WTC11 (cell line): ENCODE measurements at regions not wholly inside any gene's neighbourhood (a gene's known extent, or its start where the extent isn't known, plus 50 kb on each side); places are given as distances from the start of the nearest gene placed in this dataset.

Source experiments
- ATAC-seq: fragments of 200-7000 bp; cut with Tn5 transposase; 2 replicates; pipeline ENCODE4 v1.10.0; 2021; ENCODE audit warnings: mild to moderate bottlenecking, moderate library complexity
- CTCF ChIA-PET: fragments of 300-600 bp; sonication (Branson Sonifier 250); formaldehyde crosslinking; loops from one replicate; lab custom pipeline; 2021; ENCODE audit warnings: antibody characterized with exemption; lab: Charles Lee
- POLR2A ChIA-PET: fragments of 350-600 bp; sonication (Branson Sonifier 250); formaldehyde crosslinking; loops from one replicate; lab custom pipeline; 2021; ENCODE audit warnings: antibody characterized with exemption; lab: Charles Lee
- DNase-seq: peaks from one replicate; pipeline ENCODE4 v3.0.0; 2021; ENCODE audit warnings: low spot score
- H3K27ac Mint-ChIP-seq: 2 replicates; pipeline ENCODE4 v1.8.0; 2021; ENCODE audit warnings: mixed read lengths
- H3K27me3 Mint-ChIP-seq: 2 replicates; pipeline ENCODE4 v1.8.0; 2021; ENCODE audit warnings: low read depth, mild to moderate bottlenecking, moderate library complexity, mixed read lengths
- H3K36me3 Mint-ChIP-seq: 2 replicates; pipeline ENCODE4 v1.8.0; 2021; ENCODE audit warnings: mixed read lengths
- H3K4me1 Mint-ChIP-seq: 2 replicates; pipeline ENCODE4 v1.8.0; 2022; ENCODE audit warnings: mixed read lengths
- H3K4me3 Mint-ChIP-seq: 2 replicates; pipeline ENCODE4 v1.8.0; 2021; ENCODE audit warnings: mild to moderate bottlenecking, moderate library complexity, mixed read lengths
- H3K9me3 Mint-ChIP-seq: 2 replicates; pipeline ENCODE4 v1.8.0; 2021; ENCODE audit warnings: mixed read lengths
- AR ChIP-seq: fragments of 250-450 bp; sonication (Bioruptor Pico); IDR thresholded peaks from 2 replicates; pipeline ENCODE4 v1.9.0; 2021; ENCODE audit warnings: mild to moderate bottlenecking
- ATF1 ChIP-seq: sonication (generic); formaldehyde crosslinking; IDR thresholded peaks from 2 replicates; pipeline ENCODE4 v1.8.1; 2023; ENCODE audit warnings: mild to moderate bottlenecking, moderate library complexity, missing genetic modification reagents
- ATF2 ChIP-seq: sonication (generic); formaldehyde crosslinking; IDR thresholded peaks from 2 replicates; pipeline ENCODE4 v1.8.1; 2022; ENCODE audit warnings: low read depth, missing genetic modification reagents, borderline replicate concordance
- ELF4 ChIP-seq: sonication (generic); formaldehyde crosslinking; IDR thresholded peaks from 2 replicates; pipeline ENCODE4 v1.8.1; 2022; ENCODE audit warnings: low read depth, mild to moderate bottlenecking, moderate library complexity, missing genetic modification reagents
- FOXJ3 ChIP-seq: sonication (generic); formaldehyde crosslinking; IDR thresholded peaks from 2 replicates; pipeline ENCODE4 v1.9.0; 2021; ENCODE audit warnings: missing genetic modification reagents, mild to moderate bottlenecking, borderline replicate concordance
- GRHL2 ChIP-seq: fragments of 250-450 bp; sonication (Bioruptor Pico); IDR thresholded peaks from 2 replicates; pipeline ENCODE4 v1.8.0; 2022; ENCODE audit warnings: mild to moderate bottlenecking, moderate library complexity; ENCODE audit not compliant: insufficient replicate concordance, severe bottlenecking
- JAZF1 ChIP-seq: fragments of 250-450 bp; sonication (Bioruptor Pico); IDR thresholded peaks from 2 replicates; pipeline ENCODE4 v1.9.0; 2021; ENCODE audit warnings: moderate library complexity, mild to moderate bottlenecking, inconsistent platforms
- JUN ChIP-seq: sonication (generic); formaldehyde crosslinking; IDR thresholded peaks from 2 replicates; pipeline ENCODE4 v1.8.0; 2023; ENCODE audit warnings: mild to moderate bottlenecking, missing genetic modification reagents
- NFE2L1 ChIP-seq: sonication (generic); formaldehyde crosslinking; IDR thresholded peaks from 2 replicates; pipeline ENCODE4 v1.8.1; 2023; ENCODE audit warnings: missing genetic modification reagents
- OVOL2 ChIP-seq: fragments of 250-450 bp; sonication (Bioruptor Pico); IDR thresholded peaks from 2 replicates; pipeline ENCODE4 v1.9.0; 2021; ENCODE audit warnings: mild to moderate bottlenecking, borderline replicate concordance
- PRDM15 ChIP-seq: sonication (generic); formaldehyde crosslinking; IDR thresholded peaks from 2 replicates; pipeline ENCODE4 v1.8.0; 2022; ENCODE audit warnings: missing genetic modification reagents
- SP1 ChIP-seq: sonication (generic); formaldehyde crosslinking; conservative IDR thresholded peaks from 2 replicates; pipeline ENCODE4 v1.8.1; 2022; ENCODE audit warnings: missing genetic modification reagents
- ZNF423 ChIP-seq: fragments of 250-450 bp; sonication (Bioruptor Pico); IDR thresholded peaks from 2 replicates; pipeline ENCODE4 v2.1.2; 2022; ENCODE audit warnings: mild to moderate bottlenecking, moderate library complexity
- TF ChIP-seq, protein P1 (sequence below): fragments of 200-600 bp; IDR thresholded peaks from 2 replicates; pipeline ENCODE4 v1.8.0; 2022; ENCODE audit warnings: antibody characterized with exemption
- TF ChIP-seq, protein P2 (sequence below): sonication (generic); formaldehyde crosslinking; IDR thresholded peaks from 2 replicates; pipeline ENCODE4 v1.8.1; 2023; ENCODE audit warnings: mild to moderate bottlenecking, missing genetic modification reagents, moderate library complexity
- TF ChIP-seq, protein P3 (sequence below): fragments of 250-450 bp; sonication (Bioruptor Pico); IDR thresholded peaks from 2 replicates; pipeline ENCODE4 v1.9.0; 2021; ENCODE audit warnings: moderate library complexity, mild to moderate bottlenecking, inconsistent platforms, borderline replicate concordance
- TF ChIP-seq, protein P4 (sequence below): sonication (generic); formaldehyde crosslinking; IDR thresholded peaks from 2 replicates; pipeline ENCODE4 v1.8.0; 2022; ENCODE audit warnings: mild to moderate bottlenecking, missing genetic modification reagents
- TF ChIP-seq, protein P5 (sequence below): sonication (generic); formaldehyde crosslinking; IDR thresholded peaks from 2 replicates; pipeline ENCODE4 v1.8.1; 2022; ENCODE audit warnings: mild to moderate bottlenecking, moderate library complexity, missing genetic modification reagents
- TF ChIP-seq, protein P6 (sequence below): sonication (generic); formaldehyde crosslinking; IDR thresholded peaks from 2 replicates; pipeline ENCODE4 v1.8.0; 2023; ENCODE audit warnings: mild to moderate bottlenecking, missing genetic modification reagents

DNA sequence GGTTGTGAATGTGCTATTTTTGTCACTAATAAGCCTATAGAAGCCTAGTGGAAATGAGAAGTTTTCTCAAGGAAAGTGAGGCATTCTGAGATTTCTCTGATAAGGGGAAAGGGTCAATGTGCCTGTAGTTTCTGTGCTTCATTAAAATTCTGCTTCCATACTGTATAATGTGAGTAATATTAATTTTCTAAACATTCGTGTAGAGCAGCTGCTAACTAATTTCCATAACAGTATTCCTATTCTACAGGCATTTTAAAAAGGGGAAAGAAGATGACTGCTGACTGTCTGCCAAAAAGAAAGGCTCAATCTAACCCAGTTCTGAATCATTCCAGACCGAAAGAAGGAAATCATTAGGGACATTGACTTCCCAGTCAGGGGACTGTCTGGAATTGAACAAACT is 293.3 kb upstream of the TMPO start (continued):
- TF ChIP-seq, protein P1, sequence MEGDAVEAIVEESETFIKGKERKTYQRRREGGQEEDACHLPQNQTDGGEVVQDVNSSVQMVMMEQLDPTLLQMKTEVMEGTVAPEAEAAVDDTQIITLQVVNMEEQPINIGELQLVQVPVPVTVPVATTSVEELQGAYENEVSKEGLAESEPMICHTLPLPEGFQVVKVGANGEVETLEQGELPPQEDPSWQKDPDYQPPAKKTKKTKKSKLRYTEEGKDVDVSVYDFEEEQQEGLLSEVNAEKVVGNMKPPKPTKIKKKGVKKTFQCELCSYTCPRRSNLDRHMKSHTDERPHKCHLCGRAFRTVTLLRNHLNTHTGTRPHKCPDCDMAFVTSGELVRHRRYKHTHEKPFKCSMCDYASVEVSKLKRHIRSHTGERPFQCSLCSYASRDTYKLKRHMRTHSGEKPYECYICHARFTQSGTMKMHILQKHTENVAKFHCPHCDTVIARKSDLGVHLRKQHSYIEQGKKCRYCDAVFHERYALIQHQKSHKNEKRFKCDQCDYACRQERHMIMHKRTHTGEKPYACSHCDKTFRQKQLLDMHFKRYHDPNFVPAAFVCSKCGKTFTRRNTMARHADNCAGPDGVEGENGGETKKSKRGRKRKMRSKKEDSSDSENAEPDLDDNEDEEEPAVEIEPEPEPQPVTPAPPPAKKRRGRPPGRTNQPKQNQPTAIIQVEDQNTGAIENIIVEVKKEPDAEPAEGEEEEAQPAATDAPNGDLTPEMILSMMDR: no peak

DNA sequence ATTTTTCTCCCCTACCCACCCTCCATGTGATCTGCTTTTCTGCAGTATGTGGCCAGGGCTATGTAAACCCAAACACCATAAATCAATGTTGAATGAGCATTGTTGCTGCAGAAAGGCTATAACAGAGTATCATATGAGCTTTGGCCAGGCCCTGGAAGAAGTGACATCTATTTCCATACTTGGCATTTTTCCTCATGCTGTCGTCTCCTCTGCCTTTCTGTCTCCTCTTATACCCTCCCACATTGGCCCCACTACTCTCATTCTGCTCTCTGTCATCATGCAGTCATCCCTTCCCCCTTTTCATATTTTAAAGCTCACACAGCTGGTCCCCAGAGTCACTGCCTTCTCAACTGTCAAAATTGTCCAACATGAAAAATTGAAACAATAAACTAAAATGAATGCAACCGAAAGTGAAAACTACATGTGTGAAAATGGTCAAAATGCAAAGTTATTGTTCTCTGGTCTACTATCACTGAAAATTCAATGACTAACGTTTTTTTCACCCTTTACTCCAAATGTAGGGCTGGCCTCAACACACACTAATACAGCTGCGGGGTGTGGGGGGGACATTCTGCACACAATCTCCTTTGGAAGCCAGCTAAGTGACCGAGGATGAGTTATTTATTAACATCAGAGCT is 290.7 kb upstream of the TMPO start:
- ChIA-PET CTCF (no interaction called here), POLR2A (no interaction called here)
- Mint-ChIP-seq H3K27me3 (no peaks in the 10 kb centered on the region), H3K4me1 (peaks cover 22% of the 10 kb centered on the region), H3K36me3 (no peaks in the 10 kb centered on the region), H3K27ac (no peak overlapping the region), H3K4me3 (no peak overlapping the region), H3K9me3 (no peaks in the 10 kb centered on the region)
- DNase-seq (no peak), ATAC-seq (no peak)
- TF ChIP-seq, protein P2, sequence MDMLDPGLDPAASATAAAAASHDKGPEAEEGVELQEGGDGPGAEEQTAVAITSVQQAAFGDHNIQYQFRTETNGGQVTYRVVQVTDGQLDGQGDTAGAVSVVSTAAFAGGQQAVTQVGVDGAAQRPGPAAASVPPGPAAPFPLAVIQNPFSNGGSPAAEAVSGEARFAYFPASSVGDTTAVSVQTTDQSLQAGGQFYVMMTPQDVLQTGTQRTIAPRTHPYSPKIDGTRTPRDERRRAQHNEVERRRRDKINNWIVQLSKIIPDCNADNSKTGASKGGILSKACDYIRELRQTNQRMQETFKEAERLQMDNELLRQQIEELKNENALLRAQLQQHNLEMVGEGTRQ (CRISPR knock-in tag): no peak
- TF ChIP-seq, protein P3, sequence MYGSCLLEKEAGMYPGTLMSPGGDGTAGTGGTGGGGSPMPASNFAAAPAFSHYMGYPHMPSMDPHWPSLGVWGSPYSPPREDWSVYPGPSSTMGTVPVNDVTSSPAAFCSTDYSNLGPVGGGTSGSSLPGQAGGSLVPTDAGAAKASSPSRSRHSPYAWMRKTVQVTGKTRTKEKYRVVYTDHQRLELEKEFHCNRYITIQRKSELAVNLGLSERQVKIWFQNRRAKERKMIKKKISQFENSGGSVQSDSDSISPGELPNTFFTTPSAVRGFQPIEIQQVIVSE (CRISPR knock-in tag): no peak
- TF ChIP-seq FOXJ3 (CRISPR knock-in tag) (no peak), JAZF1 (CRISPR knock-in tag) (no peak), GRHL2 (CRISPR knock-in tag) (no peak), ELF4 (CRISPR knock-in tag) (no peak), ATF1 (CRISPR knock-in tag) (no peak), PRDM15 (CRISPR knock-in tag) (no peak), JUN (no peak), ATF2 (no peak), AR (CRISPR knock-in tag) (no peak), OVOL2 (CRISPR knock-in tag) (no peak), NFE2L1 (no peak), SP1 (CRISPR knock-in tag) (no peak), ZNF423 (CRISPR knock-in tag) (no peak)
- TF ChIP-seq, protein P4, sequence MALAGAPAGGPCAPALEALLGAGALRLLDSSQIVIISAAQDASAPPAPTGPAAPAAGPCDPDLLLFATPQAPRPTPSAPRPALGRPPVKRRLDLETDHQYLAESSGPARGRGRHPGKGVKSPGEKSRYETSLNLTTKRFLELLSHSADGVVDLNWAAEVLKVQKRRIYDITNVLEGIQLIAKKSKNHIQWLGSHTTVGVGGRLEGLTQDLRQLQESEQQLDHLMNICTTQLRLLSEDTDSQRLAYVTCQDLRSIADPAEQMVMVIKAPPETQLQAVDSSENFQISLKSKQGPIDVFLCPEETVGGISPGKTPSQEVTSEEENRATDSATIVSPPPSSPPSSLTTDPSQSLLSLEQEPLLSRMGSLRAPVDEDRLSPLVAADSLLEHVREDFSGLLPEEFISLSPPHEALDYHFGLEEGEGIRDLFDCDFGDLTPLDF (CRISPR knock-in tag): no peak
- TF ChIP-seq, protein P5, sequence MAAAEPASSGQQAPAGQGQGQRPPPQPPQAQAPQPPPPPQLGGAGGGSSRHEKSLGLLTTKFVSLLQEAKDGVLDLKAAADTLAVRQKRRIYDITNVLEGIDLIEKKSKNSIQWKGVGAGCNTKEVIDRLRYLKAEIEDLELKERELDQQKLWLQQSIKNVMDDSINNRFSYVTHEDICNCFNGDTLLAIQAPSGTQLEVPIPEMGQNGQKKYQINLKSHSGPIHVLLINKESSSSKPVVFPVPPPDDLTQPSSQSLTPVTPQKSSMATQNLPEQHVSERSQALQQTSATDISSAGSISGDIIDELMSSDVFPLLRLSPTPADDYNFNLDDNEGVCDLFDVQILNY (CRISPR knock-in tag): no peak
- TF ChIP-seq, protein P6, sequence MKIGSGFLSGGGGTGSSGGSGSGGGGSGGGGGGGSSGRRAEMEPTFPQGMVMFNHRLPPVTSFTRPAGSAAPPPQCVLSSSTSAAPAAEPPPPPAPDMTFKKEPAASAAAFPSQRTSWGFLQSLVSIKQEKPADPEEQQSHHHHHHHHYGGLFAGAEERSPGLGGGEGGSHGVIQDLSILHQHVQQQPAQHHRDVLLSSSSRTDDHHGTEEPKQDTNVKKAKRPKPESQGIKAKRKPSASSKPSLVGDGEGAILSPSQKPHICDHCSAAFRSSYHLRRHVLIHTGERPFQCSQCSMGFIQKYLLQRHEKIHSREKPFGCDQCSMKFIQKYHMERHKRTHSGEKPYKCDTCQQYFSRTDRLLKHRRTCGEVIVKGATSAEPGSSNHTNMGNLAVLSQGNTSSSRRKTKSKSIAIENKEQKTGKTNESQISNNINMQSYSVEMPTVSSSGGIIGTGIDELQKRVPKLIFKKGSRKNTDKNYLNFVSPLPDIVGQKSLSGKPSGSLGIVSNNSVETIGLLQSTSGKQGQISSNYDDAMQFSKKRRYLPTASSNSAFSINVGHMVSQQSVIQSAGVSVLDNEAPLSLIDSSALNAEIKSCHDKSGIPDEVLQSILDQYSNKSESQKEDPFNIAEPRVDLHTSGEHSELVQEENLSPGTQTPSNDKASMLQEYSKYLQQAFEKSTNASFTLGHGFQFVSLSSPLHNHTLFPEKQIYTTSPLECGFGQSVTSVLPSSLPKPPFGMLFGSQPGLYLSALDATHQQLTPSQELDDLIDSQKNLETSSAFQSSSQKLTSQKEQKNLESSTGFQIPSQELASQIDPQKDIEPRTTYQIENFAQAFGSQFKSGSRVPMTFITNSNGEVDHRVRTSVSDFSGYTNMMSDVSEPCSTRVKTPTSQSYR (CRISPR knock-in tag): no peak
